Cardiac fibroblast (primary cell): ENCODE measurements at regions not wholly inside any gene's neighbourhood (a gene's known extent, or its start where the extent isn't known, plus 50 kb on each side); places are given as distances from the start of the nearest gene placed in this dataset.

Experiments used
- DNase-seq, 2 donors: peaks; one replicate each; pipeline versions ENCODE4 v3.0.0 to v3.0.0-alpha.2; 2010; ENCODE audit warnings: low read depth in 2 of 2
- H3K4me3 ChIP-seq, 2 donors: replicated peaks in 1 of 2; 1 replicate in 1 of 2; 2 replicates in 1 of 2; pipeline ENCODE4 v1.5.1; 2011; ENCODE audit warnings: low read depth in 2 of 2, low read length in 2 of 2, mild to moderate bottlenecking in 2 of 2, moderate library complexity in 1 of 2
- CTCF ChIP-seq: IDR thresholded peaks from one replicate; pipeline ENCODE4 v1.5.1; 2011; ENCODE audit warnings: low read depth, mild to moderate bottlenecking, low read length, inconsistent platforms

GRCh38 chr6:27809939-27810767 lies 102.0 kb downstream of the OR2B2 start:
- H3K4me3 ChIP-seq: peak overlapping the region; percentile 72 to 82
- no peak for TF ChIP-seq CTCF
- peak; percentile 98 to 99 for DNase-seq

- H3K4me3 ChIP-seq: peak overlapping the region; percentile 56 to 72
- DNase-seq: no peak
- TF ChIP-seq CTCF: no peak
Observed at GRCh38 chr6:27809067-27809938, 102.9 kb downstream of the OR2B2 start.

GRCh38 chr6:27808242-27809066 lies 103.7 kb downstream of the OR2B2 start:
- DNase-seq: peak; percentile 46 to 51
- peak overlapping the region; percentile 56 to 57 for H3K4me3 ChIP-seq

GRCh38 chr6:27807441-27808241 lies 104.6 kb downstream of the OR2B2 start:
- H3K4me3 ChIP-seq: peak overlapping the region; percentile 57 to 59
- peak; percentile 97 for DNase-seq

GRCh38 chr6:27806981-27807440 lies 105.2 kb downstream of the OR2B2 start:
- peak; percentile 58 to 69 for DNase-seq
- peak overlapping the region; percentile 57 to 59 for H3K4me3 ChIP-seq
- TF ChIP-seq CTCF: no peak

- DNase-seq: no peak
- no peak overlapping the region for H3K4me3 ChIP-seq
- no peak for TF ChIP-seq CTCF
Observed at GRCh38 chr6:27805347-27805746, 106.8 kb downstream of the OR2B2 start.

- no peak for DNase-seq
- no peak overlapping the region for H3K4me3 ChIP-seq
- TF ChIP-seq CTCF: no peak
Observed at GRCh38 chr6:27804851-27805250, 107.3 kb downstream of the OR2B2 start.
